Ishikawa (cell line): ENCODE measurements at regions not wholly inside any gene's neighbourhood (a gene's known extent, or its start where the extent isn't known, plus 50 kb on each side); places are given as distances from the start of the nearest gene placed in this dataset.

Source experiments
- CREB1 ChIP-seq: IDR thresholded peaks from 2 replicates; pipeline ENCODE4 v1.6.1; 2012; ENCODE audit warnings: low read depth
- EP300 ChIP-seq: IDR thresholded peaks from 2 replicates; pipeline ENCODE4 v1.6.1; 2012; ENCODE audit warnings: borderline replicate concordance
- RAD21 ChIP-seq: IDR thresholded peaks from 2 replicates; pipeline ENCODE4 v1.6.1; 2012; ENCODE audit warnings: low read depth
- TF ChIP-seq, protein P1 (sequence below): IDR thresholded peaks from 2 replicates; pipeline ENCODE4 v1.6.1; 2012; ENCODE audit warnings: low read depth, mild to moderate bottlenecking

DNA sequence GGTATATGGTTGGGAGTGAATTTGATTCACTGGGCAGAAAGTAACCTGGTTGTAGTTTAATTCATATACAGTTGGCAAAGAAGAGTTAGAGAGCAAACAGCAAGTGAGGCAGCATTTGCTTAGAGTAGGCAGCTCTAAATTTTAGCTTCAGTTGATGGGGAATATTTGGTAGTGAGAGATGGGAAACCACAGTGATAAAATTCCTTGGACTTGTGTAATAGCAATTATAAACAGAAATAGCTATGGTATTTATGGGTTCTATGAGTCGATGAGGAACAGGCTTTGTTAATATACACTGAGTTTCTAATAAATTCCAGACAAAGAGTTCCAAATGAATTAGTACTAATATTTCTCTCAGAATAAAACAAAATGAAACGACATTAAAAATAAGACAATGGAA lies 894.0 kb downstream of the ROBO2 start:
- TF ChIP-seq, protein P1, sequence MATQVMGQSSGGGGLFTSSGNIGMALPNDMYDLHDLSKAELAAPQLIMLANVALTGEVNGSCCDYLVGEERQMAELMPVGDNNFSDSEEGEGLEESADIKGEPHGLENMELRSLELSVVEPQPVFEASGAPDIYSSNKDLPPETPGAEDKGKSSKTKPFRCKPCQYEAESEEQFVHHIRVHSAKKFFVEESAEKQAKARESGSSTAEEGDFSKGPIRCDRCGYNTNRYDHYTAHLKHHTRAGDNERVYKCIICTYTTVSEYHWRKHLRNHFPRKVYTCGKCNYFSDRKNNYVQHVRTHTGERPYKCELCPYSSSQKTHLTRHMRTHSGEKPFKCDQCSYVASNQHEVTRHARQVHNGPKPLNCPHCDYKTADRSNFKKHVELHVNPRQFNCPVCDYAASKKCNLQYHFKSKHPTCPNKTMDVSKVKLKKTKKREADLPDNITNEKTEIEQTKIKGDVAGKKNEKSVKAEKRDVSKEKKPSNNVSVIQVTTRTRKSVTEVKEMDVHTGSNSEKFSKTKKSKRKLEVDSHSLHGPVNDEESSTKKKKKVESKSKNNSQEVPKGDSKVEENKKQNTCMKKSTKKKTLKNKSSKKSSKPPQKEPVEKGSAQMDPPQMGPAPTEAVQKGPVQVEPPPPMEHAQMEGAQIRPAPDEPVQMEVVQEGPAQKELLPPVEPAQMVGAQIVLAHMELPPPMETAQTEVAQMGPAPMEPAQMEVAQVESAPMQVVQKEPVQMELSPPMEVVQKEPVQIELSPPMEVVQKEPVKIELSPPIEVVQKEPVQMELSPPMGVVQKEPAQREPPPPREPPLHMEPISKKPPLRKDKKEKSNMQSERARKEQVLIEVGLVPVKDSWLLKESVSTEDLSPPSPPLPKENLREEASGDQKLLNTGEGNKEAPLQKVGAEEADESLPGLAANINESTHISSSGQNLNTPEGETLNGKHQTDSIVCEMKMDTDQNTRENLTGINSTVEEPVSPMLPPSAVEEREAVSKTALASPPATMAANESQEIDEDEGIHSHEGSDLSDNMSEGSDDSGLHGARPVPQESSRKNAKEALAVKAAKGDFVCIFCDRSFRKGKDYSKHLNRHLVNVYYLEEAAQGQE, result no peak
- TF ChIP-seq EP300 (no peak), RAD21 (no peak), CREB1 (no peak)
